Sigmoid colon (tissue), 4 donors: ENCODE measurements at regions not wholly inside any gene's neighbourhood (a gene's known extent, or its start where the extent isn't known, plus 50 kb on each side); places are given as distances from the start of the nearest gene placed in this dataset.

Source experiments
- POLR2A ChIP-seq, 2 donors: fragments of 450-650 bp; IDR thresholded peaks; one replicate each; pipeline ENCODE4 v1.6.1; 2016; ENCODE audit warnings: antibody characterized with exemption in 2 of 2, mild to moderate bottlenecking in 2 of 2, moderate library complexity in 2 of 2
- POLR2AphosphoS5 ChIP-seq, 4 donors: sonication (generic); formaldehyde crosslinking; IDR thresholded peaks; one replicate each; pipeline ENCODE4 v1.6.1; 2017; ENCODE audit warnings: antibody characterized with exemption in 4 of 4
- TF ChIP-seq, protein P1 (sequence below), 4 experiments: fragments of 450-650 bp in 3 of 4; fragments of 200-600 bp in 1 of 4; IDR thresholded peaks; one replicate each; pipeline ENCODE4 v1.5.1; 2016 to 2019; ENCODE audit warnings: antibody characterized with exemption in 4 of 4, mild to moderate bottlenecking in 3 of 4, moderate library complexity in 2 of 4

DNA sequence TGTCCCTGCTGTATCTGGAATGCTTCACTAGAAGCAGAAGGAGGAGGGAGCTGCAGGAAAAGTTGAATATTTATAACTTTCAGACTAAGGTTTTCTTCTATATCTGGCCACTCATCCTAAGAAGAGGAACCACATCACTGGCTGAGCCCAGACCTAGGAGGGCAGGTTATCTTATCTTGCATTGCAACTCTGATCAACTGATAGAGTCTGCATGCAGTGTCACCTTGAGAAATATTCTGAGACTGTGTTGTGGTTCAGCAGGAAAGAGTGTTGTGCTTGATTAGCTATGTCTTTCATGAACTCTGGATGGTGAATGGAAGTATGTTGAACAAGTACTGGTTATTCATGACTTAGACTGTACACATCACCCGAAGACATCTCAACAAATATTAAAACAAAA is 460.0 kb downstream of the TOX3 start:
- TF ChIP-seq POLR2A (IDR thresholded peaks at IDR 0.05) = no peak
- no peak for TF ChIP-seq POLR2AphosphoS5 (IDR thresholded peaks at IDR 0.05)
- TF ChIP-seq, protein P1, sequence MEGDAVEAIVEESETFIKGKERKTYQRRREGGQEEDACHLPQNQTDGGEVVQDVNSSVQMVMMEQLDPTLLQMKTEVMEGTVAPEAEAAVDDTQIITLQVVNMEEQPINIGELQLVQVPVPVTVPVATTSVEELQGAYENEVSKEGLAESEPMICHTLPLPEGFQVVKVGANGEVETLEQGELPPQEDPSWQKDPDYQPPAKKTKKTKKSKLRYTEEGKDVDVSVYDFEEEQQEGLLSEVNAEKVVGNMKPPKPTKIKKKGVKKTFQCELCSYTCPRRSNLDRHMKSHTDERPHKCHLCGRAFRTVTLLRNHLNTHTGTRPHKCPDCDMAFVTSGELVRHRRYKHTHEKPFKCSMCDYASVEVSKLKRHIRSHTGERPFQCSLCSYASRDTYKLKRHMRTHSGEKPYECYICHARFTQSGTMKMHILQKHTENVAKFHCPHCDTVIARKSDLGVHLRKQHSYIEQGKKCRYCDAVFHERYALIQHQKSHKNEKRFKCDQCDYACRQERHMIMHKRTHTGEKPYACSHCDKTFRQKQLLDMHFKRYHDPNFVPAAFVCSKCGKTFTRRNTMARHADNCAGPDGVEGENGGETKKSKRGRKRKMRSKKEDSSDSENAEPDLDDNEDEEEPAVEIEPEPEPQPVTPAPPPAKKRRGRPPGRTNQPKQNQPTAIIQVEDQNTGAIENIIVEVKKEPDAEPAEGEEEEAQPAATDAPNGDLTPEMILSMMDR (IDR thresholded peaks at IDR 0.05) = no peak
